HG03159 (cell line): ENCODE measurements at regions not wholly inside any gene's neighbourhood (a gene's known extent, or its start where the extent isn't known, plus 50 kb on each side); places are given as distances from the start of the nearest gene placed in this dataset.

ENCODE experiments used
- ATAC-seq: cut with Tn5 transposase; IDR thresholded peaks from one replicate; pipeline ENCODE4 v1.9.1; 2021; ENCODE audit warnings: mild to moderate bottlenecking, moderate library complexity; ENCODE audit not compliant: unreplicated experiment

DNA sequence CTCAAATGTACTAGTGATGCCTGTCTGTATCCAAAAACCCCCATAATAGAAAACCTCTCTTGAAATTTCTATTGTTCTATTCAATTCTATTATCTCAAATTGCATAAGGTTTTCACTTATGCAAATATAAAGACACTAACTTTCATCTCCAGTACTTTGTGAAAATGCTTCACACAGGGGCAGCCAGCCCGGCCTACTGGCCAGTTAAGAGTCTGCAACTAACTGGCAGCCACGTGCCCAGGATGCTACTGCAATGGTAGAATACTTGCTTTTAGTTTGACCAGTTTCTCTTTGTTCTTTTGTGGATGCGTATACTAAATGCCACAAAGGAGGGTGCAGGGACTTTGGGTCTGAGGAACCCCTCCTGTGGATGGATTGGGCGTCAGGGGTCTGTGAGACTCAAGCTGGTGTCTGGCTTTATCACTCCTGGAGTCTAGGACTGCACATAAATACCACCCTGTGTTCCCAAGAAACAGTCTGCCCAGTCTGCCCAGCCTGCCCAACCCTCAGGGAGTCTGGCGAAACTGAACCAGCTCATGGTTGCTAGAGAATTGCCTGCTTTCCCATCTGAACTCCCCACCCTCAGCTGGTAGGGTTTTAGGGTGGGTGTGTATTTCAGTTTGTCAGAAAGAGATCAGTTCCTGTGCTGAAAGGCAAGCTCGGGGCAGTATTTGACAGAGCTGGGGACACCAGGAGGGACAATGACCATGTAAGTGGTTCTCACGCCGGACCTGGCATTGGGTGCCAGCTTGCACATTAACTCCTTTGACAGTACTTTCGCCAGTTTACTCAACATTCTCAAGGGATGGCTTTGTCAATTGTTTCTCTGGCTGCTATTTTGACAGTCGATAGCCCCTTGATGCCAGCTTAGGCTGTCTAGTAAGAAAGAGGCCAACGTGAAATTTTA lies 558.2 kb upstream of the JAG1 start:
- ATAC-seq = no peak

DNA sequence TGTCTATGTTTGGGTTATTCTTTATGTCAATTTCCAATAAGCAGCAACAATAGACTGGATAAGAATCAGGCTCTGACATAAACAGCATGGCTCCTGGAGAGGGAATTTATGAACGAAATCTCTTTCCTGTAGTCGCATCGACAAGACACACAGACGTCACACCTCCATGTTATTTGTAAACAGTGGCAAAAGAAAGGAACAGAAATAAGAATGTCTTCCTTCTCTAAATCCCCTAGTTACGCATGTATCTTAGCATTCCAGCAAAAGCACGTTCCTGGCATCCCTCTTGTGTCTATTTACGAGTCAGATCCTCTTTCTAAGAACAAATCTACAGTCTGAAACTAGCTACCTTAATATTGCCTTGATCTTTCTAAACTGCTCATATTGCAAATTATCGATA lies 559.1 kb upstream of the JAG1 start:
- no peak for ATAC-seq

DNA sequence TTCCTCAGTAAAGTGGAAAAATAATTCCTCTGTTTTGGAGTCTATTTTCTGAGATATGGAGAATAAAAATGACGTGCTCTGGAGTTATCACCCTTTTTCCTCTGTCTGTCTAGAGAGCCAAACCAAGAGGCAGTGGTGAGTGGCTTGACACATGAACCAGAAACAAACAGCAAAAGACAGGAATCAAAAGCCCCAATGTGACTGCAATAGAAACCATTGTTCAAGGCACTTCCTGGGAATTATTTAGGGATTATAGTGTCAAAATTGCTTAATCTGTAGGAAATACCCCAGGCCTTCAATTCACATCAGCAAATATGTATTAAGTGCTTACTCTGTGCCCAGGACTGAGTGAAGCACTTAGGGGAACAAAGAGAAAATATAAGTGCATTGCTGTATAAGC lies 560.4 kb upstream of the JAG1 start:
- no peak for ATAC-seq

DNA sequence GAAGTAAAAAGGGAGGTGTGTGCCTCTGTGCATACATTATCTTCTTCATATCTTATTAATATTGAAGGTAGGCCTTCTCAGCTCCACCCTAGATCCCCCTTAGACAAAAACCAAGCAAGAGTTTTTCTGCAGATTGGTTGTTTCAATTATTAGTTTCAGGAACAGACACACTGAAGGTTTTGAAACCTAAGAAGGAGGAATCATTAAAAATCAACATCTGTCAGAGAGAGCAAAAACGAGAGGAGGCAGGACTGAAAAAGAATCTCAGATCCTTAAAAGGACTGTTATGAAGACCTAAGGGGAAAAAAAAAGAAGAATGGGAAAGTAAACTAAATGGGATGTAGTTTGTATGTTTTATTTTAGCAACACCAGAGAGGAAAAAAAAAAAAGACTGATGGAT lies 560.8 kb upstream of the JAG1 start:
- peak; percentile 55 for ATAC-seq

DNA sequence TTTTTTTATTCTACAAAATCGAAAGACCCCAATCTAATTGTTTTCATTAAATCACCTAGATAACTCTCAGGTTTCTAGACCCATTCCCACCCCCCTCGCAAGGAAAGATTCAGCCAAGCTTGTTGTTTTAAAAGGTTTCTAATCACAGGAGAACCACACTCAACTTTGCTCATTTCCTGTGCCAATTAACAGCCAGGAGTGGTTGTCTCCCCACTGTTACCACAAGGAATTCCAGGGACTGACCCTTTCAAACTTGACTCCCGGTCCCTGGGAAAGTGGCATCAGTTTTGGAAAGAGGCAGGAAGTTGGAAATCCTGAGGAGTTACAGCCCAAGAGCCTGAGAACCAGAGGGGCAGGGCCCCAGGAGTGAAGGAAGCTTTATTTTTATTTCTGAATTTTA lies 561.3 kb upstream of the JAG1 start:
- no peak for ATAC-seq

DNA sequence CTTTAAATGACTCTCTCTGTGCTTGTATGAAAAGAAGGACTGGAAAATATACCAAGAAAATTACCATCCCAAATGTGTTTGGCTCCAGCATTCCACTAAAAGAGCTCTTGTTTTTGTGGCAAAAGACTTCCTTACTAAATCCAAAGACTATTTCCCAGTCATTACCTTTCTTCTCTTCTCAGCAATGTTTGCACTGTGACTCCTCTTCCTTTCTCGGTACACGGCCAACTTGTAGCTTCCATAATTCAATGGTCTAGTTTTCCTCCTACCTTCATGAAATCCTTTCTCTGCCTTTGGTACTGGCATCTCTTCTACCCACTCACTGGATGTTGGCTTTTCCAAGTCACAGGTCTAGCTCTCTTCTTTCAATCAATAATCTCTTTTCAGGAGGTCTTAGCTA lies 568.5 kb upstream of the JAG1 start:
- ATAC-seq = no peak

DNA sequence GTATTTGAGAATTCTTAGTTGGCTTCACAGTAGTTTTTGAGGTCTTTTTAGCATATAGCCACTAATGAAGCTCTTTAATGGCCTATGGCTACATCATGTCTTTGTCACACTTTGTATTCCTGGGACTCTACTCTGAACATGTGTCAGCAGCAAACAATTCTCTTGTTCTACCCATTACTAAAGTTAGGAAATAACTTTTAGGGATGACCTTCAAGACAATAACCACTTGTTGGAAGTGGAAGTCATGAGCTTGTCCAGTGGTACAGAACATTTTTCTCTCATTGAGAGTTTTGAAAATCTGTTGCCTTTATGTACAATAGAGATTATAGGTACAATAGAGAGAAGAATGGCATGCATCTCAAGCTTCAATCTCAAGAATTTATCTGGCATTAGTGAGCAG lies 571.6 kb upstream of the JAG1 start:
- ATAC-seq = no peak

DNA sequence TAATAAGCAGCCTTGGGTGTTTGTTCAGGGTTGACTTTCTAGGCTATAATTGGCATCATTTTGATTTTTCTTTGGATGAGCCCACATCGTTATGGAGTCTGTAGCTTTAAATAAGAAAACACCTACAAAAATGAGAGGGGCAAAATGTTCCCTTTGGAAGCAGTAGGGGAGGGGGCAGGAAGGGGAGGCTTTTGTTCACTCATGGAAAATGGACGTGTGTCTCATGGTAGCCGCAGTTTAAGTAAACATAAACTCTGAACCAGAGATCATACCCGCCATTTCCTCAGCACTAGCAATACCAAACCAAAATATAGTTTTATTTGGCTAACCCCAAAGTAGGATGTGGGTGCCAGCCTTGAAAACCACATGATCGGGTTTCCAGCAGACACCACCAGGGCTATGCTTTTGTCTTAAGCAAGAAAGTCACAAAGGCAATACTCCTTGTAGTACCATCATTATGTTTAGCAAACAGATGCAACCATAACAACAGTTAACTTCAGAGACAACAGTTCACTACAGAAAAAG lies 572.5 kb upstream of the JAG1 start:
- ATAC-seq = no peak

DNA sequence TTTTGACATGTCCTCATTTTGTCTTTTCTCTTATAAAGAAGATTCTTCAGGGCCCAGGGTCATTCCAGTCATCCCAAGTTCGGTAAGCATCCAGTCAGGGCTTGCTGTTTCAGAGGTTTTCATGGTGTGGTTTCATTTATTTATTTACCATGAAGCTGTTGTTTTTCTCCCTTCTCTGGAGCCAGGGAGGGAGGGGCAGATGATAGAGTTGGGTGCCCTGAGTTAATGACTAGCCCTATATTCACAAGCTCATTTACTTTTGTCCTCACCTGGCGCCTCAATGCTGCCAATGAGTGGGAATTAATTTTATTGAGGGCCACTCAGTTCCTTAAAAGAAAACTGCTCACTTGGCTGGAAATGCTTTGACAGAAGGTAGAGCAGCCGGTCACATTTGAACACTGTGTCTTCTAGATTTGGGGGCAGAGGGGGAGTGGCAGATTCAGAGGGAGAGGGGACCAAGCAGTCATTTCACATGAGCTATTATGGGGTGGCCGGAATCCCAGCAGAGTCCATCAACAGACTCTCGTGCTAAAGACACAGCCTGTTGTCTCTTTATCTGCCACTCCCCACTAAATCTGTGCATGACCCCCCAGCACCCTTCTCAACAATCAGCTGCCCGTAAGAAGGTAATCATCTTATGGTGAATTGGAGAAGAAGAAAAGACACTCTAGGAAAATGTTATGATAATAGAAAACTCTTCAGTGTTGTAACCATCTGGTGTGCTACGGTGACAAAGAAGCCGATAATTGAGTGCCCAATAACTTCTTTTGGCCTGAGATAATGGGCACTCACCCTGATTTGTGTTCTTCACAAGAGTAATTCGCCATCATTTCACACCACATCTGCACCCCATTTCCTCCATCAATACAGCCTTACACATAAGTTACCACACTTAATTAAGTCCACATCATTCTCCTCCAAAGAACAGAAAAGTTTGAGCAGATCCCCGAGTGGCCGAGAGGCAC lies 573.5 kb upstream of the JAG1 start:
- no peak for ATAC-seq

DNA sequence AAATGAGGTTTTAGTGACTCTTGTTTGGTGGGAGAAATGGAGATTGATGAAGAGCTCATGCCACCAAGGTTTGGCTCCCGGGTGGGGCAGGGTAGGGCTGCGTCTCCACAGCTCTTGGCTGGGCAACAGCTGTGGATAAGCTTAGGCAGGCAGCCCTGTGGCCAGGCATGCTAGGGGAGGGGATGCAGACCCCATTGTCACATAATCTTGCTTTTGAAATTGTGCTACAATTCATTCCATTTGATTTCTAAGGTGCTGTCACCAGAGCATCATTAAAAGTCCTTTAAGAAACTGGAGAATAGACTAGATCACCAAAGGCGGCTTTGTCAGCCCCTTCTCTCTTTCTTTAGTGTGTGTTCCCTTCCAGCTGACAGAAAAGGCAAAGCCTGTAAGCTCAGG lies 574.2 kb upstream of the JAG1 start:
- no peak for ATAC-seq

DNA sequence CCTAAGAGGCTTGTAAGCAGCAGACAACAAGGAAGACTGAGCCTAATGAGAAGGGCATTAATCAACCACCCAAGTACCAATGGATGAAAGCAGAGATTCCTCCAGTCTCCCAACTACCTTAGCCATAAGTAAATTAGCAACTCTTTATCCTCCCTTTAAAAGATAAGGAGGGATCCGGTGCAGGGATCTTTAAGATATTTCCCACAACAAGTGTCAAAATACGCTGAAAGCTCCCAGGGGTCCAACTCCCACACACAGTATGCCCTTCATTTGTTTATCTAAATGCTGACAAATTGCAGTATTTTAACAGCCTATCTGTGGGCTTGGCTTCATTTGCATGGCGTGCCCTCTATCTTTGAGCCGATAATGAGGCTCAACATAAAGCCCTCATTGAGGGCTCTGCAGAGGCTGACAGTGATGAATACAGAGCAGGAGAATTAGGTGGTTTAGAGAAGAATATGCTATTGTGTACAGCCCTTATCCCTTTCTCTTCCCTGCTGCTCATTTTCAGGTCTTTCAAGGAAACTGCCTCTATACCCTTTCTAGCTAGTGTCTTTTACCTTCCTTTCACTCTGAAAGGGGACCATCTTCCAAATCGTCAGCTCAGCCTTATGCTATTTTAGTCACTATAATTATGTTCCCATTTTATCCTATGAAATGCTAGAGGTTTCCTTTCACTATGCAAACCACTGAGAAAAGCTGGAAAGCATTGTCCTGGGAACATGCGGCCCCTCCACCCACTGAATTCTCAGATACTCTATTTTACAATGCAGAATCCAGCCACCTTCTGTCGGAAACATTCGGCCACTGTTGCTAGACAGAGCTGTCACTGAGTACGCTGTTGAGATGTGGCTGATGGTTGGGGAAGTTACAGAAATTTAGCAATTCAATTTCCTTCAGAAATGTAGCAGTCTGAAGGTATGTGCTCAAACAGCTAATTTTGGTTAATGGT lies 575.2 kb upstream of the JAG1 start:
- ATAC-seq = no peak

DNA sequence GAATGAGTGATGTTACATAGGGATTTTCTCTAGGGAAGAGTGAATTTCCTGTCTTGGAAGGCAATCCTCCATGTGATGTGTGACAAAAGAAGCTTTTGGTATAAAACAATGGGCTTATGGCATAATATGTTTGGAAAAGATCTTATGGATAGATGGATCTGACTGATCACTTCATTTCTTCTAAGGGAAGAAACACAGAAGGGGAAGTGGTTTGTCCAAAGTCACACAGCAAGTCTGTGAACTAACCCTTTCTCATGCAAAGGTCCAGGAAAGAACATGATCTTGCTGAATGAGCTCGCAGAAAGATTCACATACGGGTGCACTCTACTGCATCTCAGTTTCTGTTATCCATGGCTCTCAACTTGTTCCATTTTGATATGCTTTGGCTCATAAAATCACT lies 575.9 kb upstream of the JAG1 start:
- ATAC-seq = no peak

DNA sequence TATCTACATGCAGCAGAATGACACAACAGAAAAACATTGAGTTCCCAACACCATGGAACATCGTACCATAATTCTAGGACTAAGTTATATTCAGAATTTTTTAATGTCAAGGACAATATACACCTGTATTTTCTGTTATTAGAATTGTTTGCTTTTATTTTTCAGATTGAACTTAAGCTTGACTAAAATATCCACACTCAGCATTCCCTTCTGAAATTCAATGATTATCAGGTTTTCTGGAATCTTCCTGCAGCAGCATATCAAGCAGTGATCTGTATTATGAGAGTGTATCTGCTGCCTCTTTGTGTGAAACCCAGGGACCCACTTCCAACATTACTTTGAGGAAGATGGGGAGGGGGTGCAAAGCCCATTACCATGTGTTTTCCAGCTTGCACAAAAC lies 578.6 kb upstream of the JAG1 start:
- no peak for ATAC-seq

DNA sequence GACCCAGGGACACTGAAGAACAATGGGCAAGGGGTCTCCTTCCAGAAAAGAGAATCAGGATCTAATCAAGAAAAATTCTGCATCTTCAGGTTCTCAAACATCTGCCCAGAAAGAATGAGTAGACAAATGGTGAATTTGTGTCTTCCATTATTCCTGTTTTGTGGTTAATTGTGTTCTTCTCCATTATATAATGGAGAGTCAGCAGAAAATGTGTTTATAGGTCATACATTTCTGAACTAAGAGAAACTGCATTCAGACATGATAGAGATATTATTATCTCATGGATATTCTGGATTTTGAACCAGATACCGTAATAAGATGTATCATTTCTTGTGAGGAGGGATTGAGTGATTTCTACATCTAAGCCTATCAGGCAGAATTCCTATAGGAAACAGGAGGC lies 581.7 kb upstream of the JAG1 start:
- ATAC-seq = no peak

DNA sequence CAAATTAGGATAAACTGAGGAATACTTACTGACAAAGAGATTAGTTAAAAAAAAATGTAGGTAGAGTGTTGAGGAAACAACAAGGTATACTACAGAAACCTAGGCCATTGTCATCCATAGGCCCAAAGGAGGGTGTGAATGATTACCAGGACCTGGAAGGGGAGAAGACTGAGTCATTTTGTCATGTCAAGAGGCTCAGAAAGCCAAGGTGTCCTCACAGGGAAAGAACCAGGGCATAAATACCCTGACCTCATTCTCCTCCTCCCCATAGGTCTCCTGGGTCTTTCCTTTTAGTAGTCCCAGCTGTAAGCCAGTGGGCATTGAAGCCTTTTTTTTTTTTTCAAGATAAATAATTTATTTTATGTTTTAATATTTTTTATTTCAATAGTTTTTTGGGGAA lies 582.1 kb upstream of the JAG1 start:
- no peak for ATAC-seq

DNA sequence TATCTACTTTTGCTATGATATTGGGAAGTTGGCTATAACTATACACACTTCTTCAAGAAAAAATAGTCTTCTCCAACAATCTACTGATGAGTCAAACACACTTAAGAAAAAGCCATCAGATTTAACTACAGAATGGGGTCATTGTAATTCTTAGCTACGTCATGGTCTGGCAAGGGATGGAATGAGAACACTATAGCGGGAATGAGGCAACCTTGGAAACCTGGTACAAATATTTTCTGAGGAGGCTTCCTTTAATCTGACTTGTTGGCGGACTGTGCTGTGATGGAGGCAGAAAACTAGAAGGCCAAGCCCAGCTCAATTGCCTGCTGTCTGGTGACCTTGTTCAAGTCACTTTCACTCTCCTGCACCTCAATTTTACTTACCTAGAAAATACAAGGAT lies 586.8 kb upstream of the JAG1 start:
- ATAC-seq = no peak

DNA sequence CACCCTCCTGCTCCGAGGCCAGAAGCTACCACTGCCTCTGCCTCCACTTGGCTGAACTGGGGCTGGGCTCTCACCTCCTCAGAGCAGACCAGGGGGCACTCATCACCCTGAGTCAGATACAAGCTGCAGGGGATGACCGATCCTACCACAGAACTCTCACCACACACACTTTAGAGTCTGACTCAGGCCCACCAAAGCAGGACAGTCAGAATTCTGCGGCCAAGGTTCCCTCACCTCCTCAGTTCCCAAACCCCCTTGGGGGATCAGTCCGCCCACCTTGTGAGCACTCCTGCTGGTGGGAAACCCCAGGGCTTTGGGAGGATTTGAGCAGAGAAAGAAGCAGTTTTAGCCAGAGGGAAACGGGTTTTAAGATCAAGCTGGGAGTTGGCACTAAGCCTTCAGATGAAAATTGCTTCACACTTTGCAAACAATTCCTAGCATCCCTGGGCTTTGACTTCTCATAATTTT lies 587.8 kb upstream of the JAG1 start:
- no peak for ATAC-seq

DNA sequence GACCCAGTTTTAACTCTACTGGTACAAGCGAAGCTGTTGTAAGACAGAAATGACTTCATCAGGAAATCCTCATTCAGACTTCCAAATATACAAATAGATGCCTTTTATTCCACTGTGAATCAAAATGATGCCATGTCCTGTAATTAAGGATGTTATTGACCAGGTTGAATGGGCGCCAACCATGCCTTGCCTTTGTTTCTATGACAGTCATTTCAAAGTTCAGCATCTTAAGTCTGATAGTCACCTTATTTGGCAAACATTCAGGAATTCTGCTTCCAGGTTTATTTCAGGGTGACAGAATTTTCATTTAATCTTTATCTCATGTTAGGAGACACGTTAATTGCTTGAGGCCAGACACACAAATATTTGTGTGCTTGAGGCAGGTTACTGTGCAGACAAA lies 592.8 kb upstream of the JAG1 start:
- no peak for ATAC-seq

DNA sequence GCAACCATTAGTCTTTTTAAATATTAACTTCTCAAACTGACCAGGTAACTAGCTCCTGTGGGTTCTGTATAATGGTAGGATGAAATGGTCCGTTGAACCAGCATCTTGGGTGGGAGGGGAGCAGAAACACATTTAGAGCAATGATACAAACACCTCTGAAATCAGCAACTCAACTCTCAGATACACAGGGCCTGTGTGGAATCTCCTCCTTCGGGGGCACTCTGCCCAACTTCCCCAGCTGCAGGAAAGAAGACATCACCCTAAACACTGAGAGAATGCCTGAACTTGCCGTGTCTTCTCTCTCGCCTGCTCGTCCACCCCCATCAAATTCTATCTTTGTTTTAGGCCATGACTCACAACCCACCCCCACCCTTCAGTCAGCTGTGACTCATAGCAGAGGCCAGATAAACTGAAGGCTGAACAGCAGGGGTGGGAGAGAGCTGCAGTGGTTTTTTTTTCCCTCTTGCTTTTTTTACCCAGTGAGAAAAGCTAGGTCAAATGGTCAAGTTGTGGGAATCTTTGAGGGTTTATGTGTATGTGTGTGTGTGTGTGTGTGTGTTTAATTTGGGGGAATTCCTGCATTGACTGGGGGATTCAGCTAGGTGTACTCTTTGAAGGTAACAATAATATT lies 593.4 kb upstream of the JAG1 start:
- peak; percentile 51 for ATAC-seq

DNA sequence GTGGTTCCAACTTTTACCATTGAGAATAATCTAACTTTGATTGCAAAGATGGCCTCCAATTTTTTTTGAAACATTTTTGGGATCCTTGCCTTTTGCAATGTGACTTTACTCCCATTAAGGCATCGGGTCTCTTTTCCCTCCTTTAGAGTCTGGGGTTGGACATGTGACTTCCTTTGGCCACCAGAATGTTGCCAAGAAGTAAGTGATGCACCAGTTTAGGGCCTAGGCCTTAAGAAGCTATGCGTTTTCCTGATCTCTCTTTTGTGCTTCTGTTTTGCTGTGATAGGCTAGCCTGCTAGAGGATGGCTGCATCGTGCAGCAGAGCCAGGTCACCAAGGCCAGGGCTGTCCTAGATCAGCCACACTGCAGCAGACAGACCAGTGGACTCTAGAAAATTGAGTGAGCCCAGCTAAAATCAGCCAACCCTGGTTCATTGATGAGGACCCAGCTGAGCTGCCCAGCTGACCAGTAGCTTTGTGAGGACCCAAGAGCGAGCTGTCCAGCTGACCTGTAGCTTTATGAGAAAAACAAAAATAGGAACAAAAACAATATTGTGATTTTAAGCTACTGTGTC lies 594.0 kb upstream of the JAG1 start:
- no peak for ATAC-seq
